ENCODE measurements at regions not wholly inside any gene's neighbourhood (a gene's known extent, or its start where the extent isn't known, plus 50 kb on each side); places are given as distances from the start of the nearest gene placed in this dataset.

DNA sequence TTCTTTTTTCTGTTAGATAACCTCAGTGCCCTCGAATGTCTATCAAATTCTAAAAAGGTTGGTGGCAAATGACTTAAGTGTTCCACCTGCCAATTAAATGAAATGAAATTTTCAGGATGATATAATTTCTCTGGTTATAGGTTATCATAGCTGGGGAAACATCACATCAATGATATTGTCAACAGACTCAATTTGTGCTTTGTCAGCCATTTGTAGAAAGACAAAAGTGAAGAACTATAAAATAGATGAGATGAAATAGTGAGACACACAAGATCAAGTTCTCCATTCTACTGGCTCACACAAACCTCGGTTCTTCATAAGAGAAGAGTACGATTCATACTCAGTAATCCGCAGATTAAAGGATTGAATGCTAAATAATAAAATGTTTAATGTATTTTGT is 1443.2 kb upstream of the FLRT2 start:
- H3K27me3 ChIP-seq, result no peaks in the 10 kb centered on the region
- DNase-seq, result no peak
- TF ChIP-seq POLR2A (IDR thresholded peaks at IDR 0.05), result no peak
- TF ChIP-seq, protein P1, sequence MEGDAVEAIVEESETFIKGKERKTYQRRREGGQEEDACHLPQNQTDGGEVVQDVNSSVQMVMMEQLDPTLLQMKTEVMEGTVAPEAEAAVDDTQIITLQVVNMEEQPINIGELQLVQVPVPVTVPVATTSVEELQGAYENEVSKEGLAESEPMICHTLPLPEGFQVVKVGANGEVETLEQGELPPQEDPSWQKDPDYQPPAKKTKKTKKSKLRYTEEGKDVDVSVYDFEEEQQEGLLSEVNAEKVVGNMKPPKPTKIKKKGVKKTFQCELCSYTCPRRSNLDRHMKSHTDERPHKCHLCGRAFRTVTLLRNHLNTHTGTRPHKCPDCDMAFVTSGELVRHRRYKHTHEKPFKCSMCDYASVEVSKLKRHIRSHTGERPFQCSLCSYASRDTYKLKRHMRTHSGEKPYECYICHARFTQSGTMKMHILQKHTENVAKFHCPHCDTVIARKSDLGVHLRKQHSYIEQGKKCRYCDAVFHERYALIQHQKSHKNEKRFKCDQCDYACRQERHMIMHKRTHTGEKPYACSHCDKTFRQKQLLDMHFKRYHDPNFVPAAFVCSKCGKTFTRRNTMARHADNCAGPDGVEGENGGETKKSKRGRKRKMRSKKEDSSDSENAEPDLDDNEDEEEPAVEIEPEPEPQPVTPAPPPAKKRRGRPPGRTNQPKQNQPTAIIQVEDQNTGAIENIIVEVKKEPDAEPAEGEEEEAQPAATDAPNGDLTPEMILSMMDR (IDR thresholded peaks at IDR 0.05), result no peak
- no peak for TF ChIP-seq EP300 (IDR thresholded peaks at IDR 0.05)
- 95 to 97% (median 96%) methylated on average over 4 of the region's 4 CpGs for WGBS, 3 donors
- H3K9me3 ChIP-seq, result no peaks in the 10 kb centered on the region
- H3K36me3 ChIP-seq, result no peaks in the 10 kb centered on the region
- H3K4me1 ChIP-seq (ENCODE audit: insufficient read depth), result peaks cover 13% of the 10 kb centered on the region
- intact Hi-C loops (cut with DNase I), result no loop called here
- no peak overlapping the region for H3K4me3 ChIP-seq
- H3K27ac ChIP-seq, result no peak overlapping the region

DNA sequence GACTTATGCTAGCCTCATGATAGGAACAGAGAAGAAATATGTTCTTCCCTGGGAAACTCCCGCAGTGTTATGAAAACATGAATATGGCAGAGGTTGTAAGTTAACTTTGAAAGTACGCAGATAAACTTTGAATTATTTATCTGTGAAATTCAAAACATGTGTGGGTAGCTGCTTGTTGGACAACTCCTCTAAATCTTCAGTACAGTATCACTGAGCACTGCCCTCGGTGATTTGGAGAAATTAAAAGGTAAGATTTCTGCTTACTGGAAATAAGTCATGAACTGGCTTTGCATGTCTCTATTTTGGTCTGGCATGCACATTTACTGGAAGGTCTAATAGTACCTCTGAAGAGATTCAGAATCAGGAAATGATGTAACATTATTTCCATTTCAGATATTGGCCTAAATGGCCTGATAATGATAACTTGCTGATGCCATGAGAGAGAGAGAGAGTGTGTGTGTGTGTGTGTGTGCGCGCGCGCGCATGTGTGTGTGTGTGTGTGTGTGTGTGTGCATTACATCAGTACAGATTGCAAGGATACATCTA is 1441.9 kb upstream of the FLRT2 start:
- 26 to 34% (median 28%) methylated on average over 8 of the region's 8 CpGs for WGBS, 3 donors
- no peak overlapping the region for H3K27ac ChIP-seq
- H3K36me3 ChIP-seq, result no peaks in the 10 kb centered on the region
- DNase-seq, result peak in 2 of 5 donors; percentile 53 to 60
- H3K27me3 ChIP-seq, result no peaks in the 10 kb centered on the region
- intact Hi-C loops (cut with DNase I), result no loop called here
- H3K4me1 ChIP-seq (ENCODE audit: insufficient read depth), result peaks cover 13% of the 10 kb centered on the region
- no peak for TF ChIP-seq POLR2A (IDR thresholded peaks at IDR 0.05)
- TF ChIP-seq, protein P1 (IDR thresholded peaks at IDR 0.05), result no peak
- no peaks in the 10 kb centered on the region for H3K9me3 ChIP-seq
- no peak overlapping the region for H3K4me3 ChIP-seq

GRCh38 chr14:84090837-84091236 is 1439.1 kb upstream of the FLRT2 start:
- H3K4me3 ChIP-seq, result no peak overlapping the region
- H3K27me3 ChIP-seq, result no peaks in the 10 kb centered on the region
- 32 to 51% (median 44%) methylated on average over 6 of the region's 6 CpGs for WGBS, 3 donors
- TF ChIP-seq, protein P1 (IDR thresholded peaks at IDR 0.05), result no peak
- no peak for TF ChIP-seq EP300 (IDR thresholded peaks at IDR 0.05)
- TF ChIP-seq POLR2A (IDR thresholded peaks at IDR 0.05), result no peak
- H3K36me3 ChIP-seq, result no peaks in the 10 kb centered on the region
- intact Hi-C loops (cut with DNase I), result no loop called here
- peaks cover 13% of the 10 kb centered on the region for H3K4me1 ChIP-seq (ENCODE audit: insufficient read depth)
- no peaks in the 10 kb centered on the region for H3K9me3 ChIP-seq
- peak in 4 of 5 donors; percentile 17 to 45 (median 25) for DNase-seq
- H3K27ac ChIP-seq, result no peak overlapping the region

- Histone ChIP-seq H3K27ac (no peak overlapping the region), H3K4me3 (no peak overlapping the region), H3K27me3 (no peaks in the 10 kb centered on the region), H3K9me3 (no peaks in the 10 kb centered on the region), H3K36me3 (no peaks in the 10 kb centered on the region), H3K4me1 (ENCODE audit: insufficient read depth) (peaks cover 4% of the 10 kb centered on the region)
- 43 to 67% (median 46%) methylated on average over 1 of the region's 1 CpG for WGBS, 3 donors
- no peak for DNase-seq
- intact Hi-C loops (cut with DNase I), result no loop called here
- TF ChIP-seq POLR2A (IDR thresholded peaks at IDR 0.05) (no peak), EP300 (IDR thresholded peaks at IDR 0.05) (no peak)
- TF ChIP-seq, protein P1 (IDR thresholded peaks at IDR 0.05), result no peak
Measured at GRCh38 chr14:84095681-84096080, 1434.3 kb upstream of the FLRT2 start.

All from ovary (tissue), 7 donors.